ENCODE measurements at regions not wholly inside any gene's neighbourhood (a gene's known extent, or its start where the extent isn't known, plus 50 kb on each side); places are given as distances from the start of the nearest gene placed in this dataset.

GRCh38 chrX:63258144-63258543 is 93.0 kb downstream of the SPIN4 start:
- TF ChIP-seq CTCF (IDR thresholded peaks at IDR 0.05) (no peak), POLR2A (IDR thresholded peaks at IDR 0.05) (no peak)
